Fibroblast of the aortic adventitia (primary cell): ENCODE measurements at regions not wholly inside any gene's neighbourhood (a gene's known extent, or its start where the extent isn't known, plus 50 kb on each side); places are given as distances from the start of the nearest gene placed in this dataset.
"Not testable (repeated sequence)": the region's sequence is repeated elsewhere in the genome, so short reads cannot be mapped to it uniquely, and the experiment has no call there.

Experiments
- DNase-seq: peaks from one replicate; pipeline ENCODE4 v3.0.0-alpha.2; 2010; ENCODE audit warnings: low read depth
- H3K4me3 ChIP-seq: 2 replicates; pipeline ENCODE4 v1.5.1; 2011; ENCODE audit warnings: low read depth, mild to moderate bottlenecking, control low read depth, low read length, moderate library complexity
- TF ChIP-seq, protein P1 (sequence below): IDR thresholded peaks from 2 replicates; pipeline ENCODE4 v1.5.1; 2011; ENCODE audit warnings: mild to moderate bottlenecking, low read length, control low read depth, inconsistent platforms; ENCODE audit not compliant: insufficient read depth

- DNase-seq, result no peak
- TF ChIP-seq, protein P1, sequence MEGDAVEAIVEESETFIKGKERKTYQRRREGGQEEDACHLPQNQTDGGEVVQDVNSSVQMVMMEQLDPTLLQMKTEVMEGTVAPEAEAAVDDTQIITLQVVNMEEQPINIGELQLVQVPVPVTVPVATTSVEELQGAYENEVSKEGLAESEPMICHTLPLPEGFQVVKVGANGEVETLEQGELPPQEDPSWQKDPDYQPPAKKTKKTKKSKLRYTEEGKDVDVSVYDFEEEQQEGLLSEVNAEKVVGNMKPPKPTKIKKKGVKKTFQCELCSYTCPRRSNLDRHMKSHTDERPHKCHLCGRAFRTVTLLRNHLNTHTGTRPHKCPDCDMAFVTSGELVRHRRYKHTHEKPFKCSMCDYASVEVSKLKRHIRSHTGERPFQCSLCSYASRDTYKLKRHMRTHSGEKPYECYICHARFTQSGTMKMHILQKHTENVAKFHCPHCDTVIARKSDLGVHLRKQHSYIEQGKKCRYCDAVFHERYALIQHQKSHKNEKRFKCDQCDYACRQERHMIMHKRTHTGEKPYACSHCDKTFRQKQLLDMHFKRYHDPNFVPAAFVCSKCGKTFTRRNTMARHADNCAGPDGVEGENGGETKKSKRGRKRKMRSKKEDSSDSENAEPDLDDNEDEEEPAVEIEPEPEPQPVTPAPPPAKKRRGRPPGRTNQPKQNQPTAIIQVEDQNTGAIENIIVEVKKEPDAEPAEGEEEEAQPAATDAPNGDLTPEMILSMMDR, result no peak
- H3K4me3 ChIP-seq, result no peak overlapping the region
Measured at GRCh38 chr6:85856235-85856634, 213.5 kb upstream of the SYNCRIP start.

DNA sequence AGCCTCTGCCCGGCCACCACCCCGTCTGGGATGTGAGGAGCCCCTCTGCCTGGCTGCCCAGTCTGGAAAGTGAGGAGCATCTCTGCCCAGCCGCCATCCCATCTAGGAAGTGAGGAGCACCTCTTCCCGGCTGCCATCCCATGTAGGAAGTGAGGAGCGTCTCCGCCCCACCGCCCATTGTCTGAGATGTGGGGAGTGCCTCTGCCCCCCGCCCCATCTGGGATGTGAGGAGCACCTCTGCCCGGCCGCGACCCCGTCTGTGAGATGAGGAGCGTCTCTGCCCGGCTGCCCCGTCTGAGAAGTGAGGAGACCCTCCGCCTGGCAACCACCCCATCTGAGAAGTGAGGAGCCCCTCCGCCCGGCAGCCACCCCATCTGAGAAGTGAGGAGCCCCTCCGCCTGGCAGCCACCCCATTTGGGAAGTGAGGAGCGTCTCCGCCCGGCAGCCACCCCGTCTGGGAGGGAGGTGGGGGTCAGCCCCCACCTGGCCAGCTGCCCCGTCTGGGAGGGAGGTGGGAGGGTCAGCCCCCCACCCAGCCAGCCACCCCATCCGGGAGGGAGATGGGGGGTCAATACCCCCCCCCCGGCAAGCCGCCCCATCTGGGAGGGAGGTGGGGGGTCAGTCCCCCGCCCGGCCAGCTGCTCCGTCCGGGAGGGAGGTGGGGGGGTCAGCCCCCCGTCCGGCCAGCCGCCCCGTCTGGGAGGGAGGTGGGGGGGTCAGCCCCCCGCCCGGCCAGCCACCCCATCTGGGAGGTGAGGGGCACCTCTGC lies 195.8 kb upstream of the SYNCRIP start:
- H3K4me3 ChIP-seq, DNase-seq: not testable (repeated sequence)

GRCh38 chr6:85828973-85829372 lies 186.3 kb upstream of the SYNCRIP start:
- no peak overlapping the region for H3K4me3 ChIP-seq
- TF ChIP-seq, protein P1, result no peak
- DNase-seq, result no peak

DNA sequence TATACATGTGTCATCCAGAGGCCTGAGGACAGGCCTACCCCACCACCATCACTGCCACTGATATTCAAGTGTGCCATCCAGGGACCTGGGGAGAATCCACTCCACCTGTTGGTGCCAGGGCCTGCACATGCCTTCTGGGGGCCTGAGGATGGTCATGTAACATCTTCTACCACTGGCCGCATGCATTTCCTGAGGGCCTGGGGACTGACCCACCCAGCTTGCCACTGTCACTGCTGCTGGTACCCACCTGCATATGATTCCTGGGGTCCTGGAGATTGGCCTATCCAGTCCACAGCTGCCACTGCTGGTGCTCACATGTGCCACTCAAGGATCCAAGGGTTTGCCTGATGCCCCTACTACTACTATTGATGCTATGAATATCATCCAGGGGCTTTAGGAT lies 184.3 kb upstream of the SYNCRIP start:
- TF ChIP-seq, protein P1, result no peak
- no peak for DNase-seq

GRCh38 chr6:85824329-85824728 lies 181.6 kb upstream of the SYNCRIP start:
- TF ChIP-seq, protein P1, result no peak
- no peak overlapping the region for H3K4me3 ChIP-seq
- no peak for DNase-seq

More for the DNA sequence above, 184.3 kb upstream of the SYNCRIP start:
- H3K4me3 ChIP-seq, result no peak overlapping the region

- no peak overlapping the region for H3K4me3 ChIP-seq
- no peak for DNase-seq
- TF ChIP-seq, protein P1, result no peak
Measured at GRCh38 chr6:85810558-85810957, 167.9 kb upstream of the SYNCRIP start.

GRCh38 chr6:85803721-85804120 lies 161.0 kb upstream of the SYNCRIP start:
- DNase-seq, result no peak
- no peak overlapping the region for H3K4me3 ChIP-seq
- TF ChIP-seq, protein P1, result no peak
